Kidney epithelial cell (primary cell): ENCODE measurements at regions not wholly inside any gene's neighbourhood (a gene's known extent, or its start where the extent isn't known, plus 50 kb on each side); places are given as distances from the start of the nearest gene placed in this dataset.
"Not testable (repeated sequence)": the region's sequence is repeated elsewhere in the genome, so short reads cannot be mapped to it uniquely, and the experiment has no call there.

ENCODE experiments used
- DNase-seq: peaks from one replicate; pipeline ENCODE4 v3.0.0-alpha.2; 2010; ENCODE audit warnings: low read depth
- H3K27me3 ChIP-seq: 2 replicates; pipeline ENCODE4 v1.6.0; 2011; ENCODE audit warnings: low read length; ENCODE audit not compliant: control insufficient read depth, insufficient read depth
- H3K36me3 ChIP-seq: 2 replicates; pipeline ENCODE4 v1.5.1; 2011; ENCODE audit warnings: low read length; ENCODE audit not compliant: control insufficient read depth, insufficient read depth
- H3K4me3 ChIP-seq: 2 replicates; pipeline ENCODE4 v1.5.1; 2011; ENCODE audit warnings: low read depth, mild to moderate bottlenecking, control low read depth, low read length
- CTCF ChIP-seq: IDR thresholded peaks from 2 replicates; pipeline ENCODE4 v1.5.1; 2011; ENCODE audit warnings: mild to moderate bottlenecking, moderate library complexity, low read length, control low read depth, inconsistent platforms; ENCODE audit not compliant: insufficient read depth, poor library complexity, severe bottlenecking

- no peak overlapping the region for H3K4me3 ChIP-seq
- no peak for TF ChIP-seq CTCF
These were observed 213.2 kb upstream of the NEBL start for GRCh38 chr10:21110358-21110757.

GRCh38 chr10:21106931-21107330 is 209.8 kb upstream of the NEBL start:
- DNase-seq, H3K27me3 ChIP-seq, H3K36me3 ChIP-seq, H3K4me3 ChIP-seq: not testable (repeated sequence)

More at GRCh38 chr10:21110358-21110757, 213.2 kb upstream of the NEBL start:
- no peak for DNase-seq
- Histone ChIP-seq H3K27me3 (no peaks in the 10 kb centered on the region), H3K36me3 (no peaks in the 10 kb centered on the region)

- DNase-seq, H3K36me3 ChIP-seq, H3K4me3 ChIP-seq, H3K27me3 ChIP-seq: not testable (repeated sequence)
These were observed 208.2 kb upstream of the NEBL start for GRCh38 chr10:21105331-21105730.

- H3K36me3 ChIP-seq, result no peaks in the 10 kb centered on the region
- no peak for DNase-seq
- TF ChIP-seq CTCF, result no peak
- H3K4me3 ChIP-seq, result no peak overlapping the region
- H3K27me3 ChIP-seq, result no peaks in the 10 kb centered on the region
These were observed 203.9 kb upstream of the NEBL start for GRCh38 chr10:21100871-21101514.

GRCh38 chr10:21100190-21100589 is 203.1 kb upstream of the NEBL start:
- Histone ChIP-seq H3K4me3 (no peak overlapping the region), H3K27me3 (no peaks in the 10 kb centered on the region), H3K36me3 (no peaks in the 10 kb centered on the region)
- DNase-seq, result no peak
- no peak for TF ChIP-seq CTCF

GRCh38 chr10:21099291-21100062 is 202.4 kb upstream of the NEBL start:
- no peak for TF ChIP-seq CTCF
- no peak for DNase-seq
- no peak overlapping the region for H3K4me3 ChIP-seq
- H3K36me3 ChIP-seq, result no peaks in the 10 kb centered on the region
- H3K27me3 ChIP-seq, result no peaks in the 10 kb centered on the region

- no peak for DNase-seq
- H3K4me3 ChIP-seq, result no peak overlapping the region
- H3K36me3 ChIP-seq, result no peaks in the 10 kb centered on the region
- H3K27me3 ChIP-seq, result no peaks in the 10 kb centered on the region
- TF ChIP-seq CTCF, result no peak
These were observed 200.8 kb upstream of the NEBL start for GRCh38 chr10:21097926-21098355.
